ENCODE measurements at regions not wholly inside any gene's neighbourhood (a gene's known extent, or its start where the extent isn't known, plus 50 kb on each side); places are given as distances from the start of the nearest gene placed in this dataset.

DNA sequence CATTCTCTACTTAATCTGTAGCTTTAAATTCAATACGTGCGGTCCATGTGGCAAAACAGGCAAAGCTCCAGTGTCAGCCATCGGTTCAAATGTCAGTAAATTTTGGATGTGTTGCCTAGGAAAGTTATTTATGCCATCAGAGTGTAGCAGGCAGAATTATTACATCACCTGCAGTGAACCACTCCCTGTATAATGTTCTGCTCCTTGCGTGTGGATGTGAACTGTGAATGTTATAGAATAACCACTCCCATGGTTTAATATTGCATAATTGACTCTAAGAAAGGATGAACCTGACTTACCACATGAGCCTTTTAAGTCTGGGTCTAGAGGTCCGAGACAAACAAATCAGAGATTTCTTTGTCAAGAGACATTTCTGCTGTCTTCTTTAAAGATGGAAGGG lies 145.5 kb downstream of the GOLIM4 start:
- no peak for TF ChIP-seq POLR2A (IDR thresholded peaks at IDR 0.05)
- TF ChIP-seq, protein P1, sequence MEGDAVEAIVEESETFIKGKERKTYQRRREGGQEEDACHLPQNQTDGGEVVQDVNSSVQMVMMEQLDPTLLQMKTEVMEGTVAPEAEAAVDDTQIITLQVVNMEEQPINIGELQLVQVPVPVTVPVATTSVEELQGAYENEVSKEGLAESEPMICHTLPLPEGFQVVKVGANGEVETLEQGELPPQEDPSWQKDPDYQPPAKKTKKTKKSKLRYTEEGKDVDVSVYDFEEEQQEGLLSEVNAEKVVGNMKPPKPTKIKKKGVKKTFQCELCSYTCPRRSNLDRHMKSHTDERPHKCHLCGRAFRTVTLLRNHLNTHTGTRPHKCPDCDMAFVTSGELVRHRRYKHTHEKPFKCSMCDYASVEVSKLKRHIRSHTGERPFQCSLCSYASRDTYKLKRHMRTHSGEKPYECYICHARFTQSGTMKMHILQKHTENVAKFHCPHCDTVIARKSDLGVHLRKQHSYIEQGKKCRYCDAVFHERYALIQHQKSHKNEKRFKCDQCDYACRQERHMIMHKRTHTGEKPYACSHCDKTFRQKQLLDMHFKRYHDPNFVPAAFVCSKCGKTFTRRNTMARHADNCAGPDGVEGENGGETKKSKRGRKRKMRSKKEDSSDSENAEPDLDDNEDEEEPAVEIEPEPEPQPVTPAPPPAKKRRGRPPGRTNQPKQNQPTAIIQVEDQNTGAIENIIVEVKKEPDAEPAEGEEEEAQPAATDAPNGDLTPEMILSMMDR (IDR thresholded peaks at IDR 0.05): no peak
